ENCODE measurements at regions not wholly inside any gene's neighbourhood (a gene's known extent, or its start where the extent isn't known, plus 50 kb on each side); places are given as distances from the start of the nearest gene placed in this dataset.
"Not testable (repeated sequence)": the region's sequence is repeated elsewhere in the genome, so short reads cannot be mapped to it uniquely, and the experiment has no call there.

GRCh38 chr19:14327061-14327460, 54.2 kb upstream of the ADGRE5 start:
- TF ChIP-seq CTCF, POLR2A (IDR thresholded peaks at IDR 0.05): not testable (repeated sequence)

Data from right lobe of liver (tissue), 4 donors.